HepG2 (cell line): ENCODE measurements at regions not wholly inside any gene's neighbourhood (a gene's known extent, or its start where the extent isn't known, plus 50 kb on each side); places are given as distances from the start of the nearest gene placed in this dataset.

Source experiments
- ATAC-seq: fragments of 200-7000 bp; cut with Tn5 transposase; 3 replicates; pipeline ENCODE4 v1.9.1; 2020; ENCODE audit warnings: mild to moderate bottlenecking, moderate library complexity
- BruUV-seq: library from RNA; stranded (reverse); fragments of 400-500 nt; replicated peaks from 2 replicates; lab custom pipeline; 2021; lab: Mats Ljungman, UMichigan
- CTCF ChIA-PET: fragments of 300-600 bp; formaldehyde crosslinking; extraction: SDS; loops from one replicate; lab custom pipeline; 2021; ENCODE audit warnings: low total read pairs, inconsistent platforms, low intra/inter-chr PET ratio; lab: Yijun Ruan, JAX
- POLR2A ChIA-PET: fragments of 350-600 bp; sonication (Branson Sonifier 250); formaldehyde crosslinking; loops from one replicate; lab custom pipeline; 2020; ENCODE audit warnings: antibody characterized with exemption, inconsistent platforms; lab: Yijun Ruan, JAX
- DNase-seq: peaks from one replicate; pipeline ENCODE4 v3.0.0-alpha.2; 2015; ENCODE audit warnings: low spot score
- FAIRE-seq: peaks from 3 replicates; lab custom pipeline; 2011; peaks lifted over from hg19 to GRCh38; lab: Jason Lieb, UNC
- H2AFZ ChIP-seq: one replicate; pipeline ENCODE4 v1.6.1; 2011; ENCODE audit warnings: low read length, inconsistent platforms
- H3K27ac ChIP-seq: fragments of 300-600 bp; 3 replicates; pipeline ENCODE4 v1.8.0; 2011; ENCODE audit warnings: mixed run types, mild to moderate bottlenecking, mixed read lengths, low read length, inconsistent platforms; ENCODE audit not compliant: insufficient read depth; ENCODE audit errors: extremely low read length
- H3K27me3 ChIP-seq, 2 experiments: fragments of 200-600 bp in 1 of 2; 2 replicates in 1 of 2; 3 replicates in 1 of 2; pipeline versions ENCODE4 v1.6.0 to v1.8.0; 2011; ENCODE audit warnings: low read length in 2 of 2, mild to moderate bottlenecking in 2 of 2, moderate library complexity in 2 of 2, inconsistent platforms in 1 of 2; ENCODE audit not compliant: insufficient read depth in 2 of 2, control insufficient read depth in 1 of 2
- H3K36me3 ChIP-seq, 2 experiments: fragments of 200-600 bp in 1 of 2; replicated peaks in 1 of 2; 2 replicates in 1 of 2; 3 replicates in 1 of 2; pipeline versions ENCODE4 v1.5.1 to v1.8.0; 2011; ENCODE audit warnings: low read length in 2 of 2, inconsistent platforms in 1 of 2; ENCODE audit not compliant: insufficient read depth in 2 of 2, control insufficient read depth in 1 of 2
- H3K4me1 ChIP-seq: 2 replicates; pipeline ENCODE4 v1.5.1; 2012; ENCODE audit warnings: low read length, inconsistent platforms; ENCODE audit not compliant: insufficient read depth
- H3K4me2 ChIP-seq: 2 replicates; pipeline ENCODE4 v1.6.0; 2011; ENCODE audit warnings: low read depth, low read length, inconsistent platforms
- H3K4me3 ChIP-seq, 3 experiments: fragments of 200-600 bp in 1 of 3; sonication (generic), shearing (Covaris generic) in 1 of 3; replicated peaks in 1 of 3; 2 replicates each; pipeline ENCODE4 v1.5.1; 2011 to 2016; ENCODE audit warnings: low read length in 3 of 3, inconsistent platforms in 2 of 3, low read depth in 2 of 3, mild to moderate bottlenecking in 2 of 3, control low read depth in 1 of 3, mixed read lengths in 1 of 3; ENCODE audit not compliant: insufficient read depth in 1 of 3
- H3K79me2 ChIP-seq: one replicate; pipeline ENCODE4 v1.6.1; 2011; ENCODE audit warnings: low read length, inconsistent platforms; ENCODE audit not compliant: insufficient read depth
- H3K9ac ChIP-seq: 2 replicates; pipeline ENCODE4 v1.6.0; 2011; ENCODE audit warnings: mild to moderate bottlenecking, low read depth, low read length, inconsistent platforms; ENCODE audit not compliant: insufficient read depth
- H3K9me3 ChIP-seq: 2 replicates; pipeline ENCODE4 v1.5.1; 2012; ENCODE audit warnings: mild to moderate bottlenecking, low read length
- H4K20me1 ChIP-seq: 2 replicates; pipeline ENCODE4 v1.6.0; 2011; ENCODE audit warnings: inconsistent platforms, mild to moderate bottlenecking, low read length, moderate library complexity; ENCODE audit not compliant: insufficient read depth
- BRCA1 ChIP-seq: sonication (generic); formaldehyde crosslinking; IDR thresholded peaks from 2 replicates; pipeline ENCODE4 v1.4.0; 2020; ENCODE audit warnings: missing genetic modification reagents
- KAT2B ChIP-seq: fragments of 150-350 bp; IDR thresholded peaks from 2 replicates; pipeline ENCODE4 v1.6.1; 2014; ENCODE audit warnings: low read depth, low read length, borderline replicate concordance
- REL ChIP-seq: sonication (generic); formaldehyde crosslinking; conservative IDR thresholded peaks from 2 replicates; pipeline ENCODE4 v1.8.0; 2022; ENCODE audit warnings: mild to moderate bottlenecking, missing genetic modification reagents, moderate library complexity
- SIN3A ChIP-seq: IDR thresholded peaks from 2 replicates; pipeline ENCODE4 v1.6.1; 2011; ENCODE audit warnings: low read depth, mild to moderate bottlenecking, control low read depth, low read length, borderline replicate concordance
- ZNF296 ChIP-seq: sonication (generic); formaldehyde crosslinking; conservative IDR thresholded peaks from 2 replicates; pipeline ENCODE4 v1.5.0; 2020; ENCODE audit warnings: mild to moderate bottlenecking, missing genetic modification reagents
- ZNF816 ChIP-seq: sonication (generic); formaldehyde crosslinking; IDR thresholded peaks from 2 replicates; pipeline ENCODE4 v1.8.0; 2022; ENCODE audit warnings: missing genetic modification reagents, mild to moderate bottlenecking, borderline replicate concordance
- WGBS: methylation state at CpG from one replicate; pipeline ENCODE4 v1.1.6; 2017; ENCODE audit warnings: low lambda C conversion rate; 5-methylcytosine and 5-hydroxymethylcytosine counted together
- in situ Hi-C: cut with HindIII; loops from 2 replicates; pipeline ENCODE4 v1.10.0; 2017; ENCODE audit warnings: low pct_unique_long_range_greater_than_20kb; ENCODE audit not compliant: extremely low pct_ligation_motif_present
- intact Hi-C: fragments of 100-400 bp; cut with micrococcal nuclease; formaldehyde crosslinking; loops from one replicate; pipeline ENCODE4 v1.10.0; 2022; ENCODE audit not compliant: unreplicated experiment
- TF ChIP-seq, protein P1 (sequence below): sonication (generic); formaldehyde crosslinking; IDR thresholded peaks from 2 replicates; pipeline ENCODE4 v1.9.0; 2022; ENCODE audit warnings: low read depth, missing genetic modification reagents

DNA sequence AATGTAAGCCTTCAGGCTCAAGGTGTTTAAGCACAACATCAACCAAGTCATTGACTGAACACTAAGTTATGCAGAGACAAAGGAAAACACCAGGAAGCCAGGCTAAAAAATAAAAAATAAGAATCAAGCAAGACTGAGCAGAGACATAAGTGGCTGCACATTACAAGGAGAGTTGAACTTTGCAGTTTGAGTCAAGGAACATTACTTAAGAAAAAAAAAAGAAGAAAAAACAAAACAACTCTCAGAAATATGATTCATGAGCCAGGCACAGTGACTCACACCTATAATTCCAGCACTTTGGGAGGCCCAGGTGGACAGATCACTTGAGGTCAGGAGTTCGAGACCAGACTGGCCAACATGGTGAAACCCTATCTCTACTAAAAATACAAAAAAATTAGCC lies 168.1 kb downstream of the C16orf95 start (continued):
- TF ChIP-seq ZNF296 (CRISPR knock-in tag), result no peak
- TF ChIP-seq BRCA1 (CRISPR knock-in tag), result no peak
- no peak for TF ChIP-seq REL
- TF ChIP-seq ZNF816, result no peak

DNA sequence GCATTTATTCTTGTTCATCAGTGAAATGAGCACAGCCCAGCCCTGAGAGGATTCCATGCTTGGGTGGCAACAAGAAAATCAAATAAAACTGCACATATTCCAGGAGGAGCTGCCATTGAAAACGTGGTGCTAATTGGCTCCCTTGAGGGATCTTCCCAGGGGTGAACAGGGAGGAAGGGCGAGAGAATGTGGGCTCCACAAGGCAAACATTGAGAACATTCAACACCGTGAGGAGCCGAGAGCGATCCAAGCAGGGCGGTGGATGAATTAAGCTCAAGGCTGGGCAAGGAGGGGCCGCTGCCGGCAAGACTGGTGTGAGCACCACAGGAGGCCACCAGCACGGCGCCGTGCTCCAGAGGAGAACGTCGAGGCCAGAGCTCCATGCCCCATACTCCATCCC lies 166.9 kb downstream of the C16orf95 start:
- H3K27me3 ChIP-seq, result 0 out of 5 replicates have a peak, but pooled peaks cover 0 to 5% of the 10 kb centered on the region in 2 experiments
- no peaks in the 10 kb centered on the region for H4K20me1 ChIP-seq
- H3K79me2 ChIP-seq, result no peaks in the 10 kb centered on the region
- no peak overlapping the region for H3K4me3 ChIP-seq
- intact Hi-C loops (no loop called here), in situ Hi-C loops (no loop called here)
- TF ChIP-seq SIN3A (no peak), KAT2B (no peak)
- TF ChIP-seq, protein P1, sequence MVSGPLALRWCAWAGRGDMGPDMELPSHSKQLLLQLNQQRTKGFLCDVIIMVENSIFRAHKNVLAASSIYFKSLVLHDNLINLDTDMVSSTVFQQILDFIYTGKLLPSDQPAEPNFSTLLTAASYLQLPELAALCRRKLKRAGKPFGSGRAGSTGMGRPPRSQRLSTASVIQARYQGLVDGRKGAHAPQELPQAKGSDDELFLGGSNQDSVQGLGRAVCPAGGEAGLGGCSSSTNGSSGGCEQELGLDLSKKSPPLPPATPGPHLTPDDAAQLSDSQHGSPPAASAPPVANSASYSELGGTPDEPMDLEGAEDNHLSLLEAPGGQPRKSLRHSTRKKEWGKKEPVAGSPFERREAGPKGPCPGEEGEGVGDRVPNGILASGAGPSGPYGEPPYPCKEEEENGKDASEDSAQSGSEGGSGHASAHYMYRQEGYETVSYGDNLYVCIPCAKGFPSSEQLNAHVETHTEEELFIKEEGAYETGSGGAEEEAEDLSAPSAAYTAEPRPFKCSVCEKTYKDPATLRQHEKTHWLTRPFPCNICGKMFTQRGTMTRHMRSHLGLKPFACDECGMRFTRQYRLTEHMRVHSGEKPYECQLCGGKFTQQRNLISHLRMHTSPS (CRISPR knock-in tag), result no peak
- CTCF ChIA-PET, result no interaction called here
- DNase-seq (no peak), FAIRE-seq (no peak), ATAC-seq (no peak)
- no TSS peak for BruUV-seq
- H2AFZ ChIP-seq, result no peak overlapping the region
- WGBS, result 60% methylated on average over 12 of the region's 13 CpGs
- no peak overlapping the region for H3K27ac ChIP-seq
- POLR2A ChIA-PET, result no interaction called here
- 0 out of 2 replicates have a peak, but pooled peaks cover 3% of the 10 kb centered on the region for H3K9me3 ChIP-seq
- H3K36me3 ChIP-seq, result no peaks in the 10 kb centered on the region
- no peaks in the 10 kb centered on the region for H3K4me1 ChIP-seq
- H3K9ac ChIP-seq, result no peak overlapping the region
- no peak overlapping the region for H3K4me2 ChIP-seq
